GM03348 (cell line): ENCODE measurements at regions not wholly inside any gene's neighbourhood (a gene's known extent, or its start where the extent isn't known, plus 50 kb on each side); places are given as distances from the start of the nearest gene placed in this dataset.

Source experiments
- DNase-seq: peaks from one replicate; pipeline ENCODE4 v3.0.0; 2012; ENCODE audit warnings: low spot score

DNA sequence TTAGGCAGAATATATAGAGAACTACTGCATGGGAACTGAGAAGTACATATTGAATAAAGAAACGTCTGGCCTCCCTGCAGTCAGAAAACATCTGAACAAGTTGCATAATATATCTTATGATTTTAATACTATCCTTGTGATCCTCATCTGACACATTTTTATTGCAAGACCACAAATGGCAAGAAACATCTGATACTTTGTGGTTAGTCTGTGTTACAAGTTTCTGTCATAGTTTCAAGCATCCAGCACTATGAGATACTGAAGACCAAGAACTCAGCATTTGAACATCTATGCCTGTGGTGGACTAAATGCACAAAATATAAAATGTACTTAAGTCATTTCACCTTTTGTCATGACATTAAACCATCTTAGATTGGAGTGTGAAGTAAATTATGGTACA is 1175.8 kb upstream of the MIR17HG start:
- peak; percentile 4 for DNase-seq

GRCh38 chr13:90177512-90177911 is 1170.0 kb upstream of the MIR17HG start:
- no peak for DNase-seq

- DNase-seq: no peak
These were observed 1163.1 kb upstream of the MIR17HG start for GRCh38 chr13:90184355-90184754.

- DNase-seq: no peak
These were observed 1161.8 kb upstream of the MIR17HG start for GRCh38 chr13:90185734-90186133.

GRCh38 chr13:90187478-90188350 is 1159.8 kb upstream of the MIR17HG start:
- DNase-seq: no peak

DNA sequence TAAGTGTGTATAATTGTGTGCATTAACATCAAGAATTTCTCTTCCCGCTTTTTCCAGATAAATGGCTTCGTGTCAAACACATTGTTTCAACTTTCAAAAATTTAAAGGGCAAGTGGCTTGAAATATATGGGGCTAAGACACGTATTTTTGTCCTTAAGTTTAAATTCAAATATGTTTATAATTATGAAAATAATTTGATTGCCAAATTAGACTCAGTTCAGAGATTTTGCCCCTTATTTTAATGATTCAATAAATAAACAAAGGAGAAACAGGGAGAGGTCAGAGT is 1159.2 kb upstream of the MIR17HG start:
- no peak for DNase-seq

DNA sequence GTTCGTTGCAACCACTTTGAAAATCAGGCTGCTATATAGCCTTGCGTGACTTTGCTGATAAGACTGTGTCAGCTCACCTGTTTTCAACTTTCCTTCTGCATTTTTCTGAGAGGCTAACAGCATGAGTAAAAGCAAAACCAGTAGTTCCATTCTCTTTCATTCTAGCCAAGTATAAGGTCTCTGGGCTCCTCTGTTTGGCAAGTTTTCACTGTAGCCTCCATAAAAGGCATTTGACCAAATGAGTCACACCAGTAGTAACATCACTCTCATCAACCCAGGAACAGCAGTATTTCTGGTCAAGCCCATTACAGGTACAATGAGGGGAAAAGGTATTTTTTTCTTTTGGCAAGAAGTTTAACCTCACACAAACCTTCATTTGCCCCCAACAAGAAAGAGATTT is 1149.8 kb upstream of the MIR17HG start:
- peak; percentile 13 for DNase-seq

GRCh38 chr13:90201202-90201601 is 1146.3 kb upstream of the MIR17HG start:
- peak; percentile 16 for DNase-seq

- peak; percentile 15 for DNase-seq
These were observed 1145.6 kb upstream of the MIR17HG start for GRCh38 chr13:90201676-90202460.

DNA sequence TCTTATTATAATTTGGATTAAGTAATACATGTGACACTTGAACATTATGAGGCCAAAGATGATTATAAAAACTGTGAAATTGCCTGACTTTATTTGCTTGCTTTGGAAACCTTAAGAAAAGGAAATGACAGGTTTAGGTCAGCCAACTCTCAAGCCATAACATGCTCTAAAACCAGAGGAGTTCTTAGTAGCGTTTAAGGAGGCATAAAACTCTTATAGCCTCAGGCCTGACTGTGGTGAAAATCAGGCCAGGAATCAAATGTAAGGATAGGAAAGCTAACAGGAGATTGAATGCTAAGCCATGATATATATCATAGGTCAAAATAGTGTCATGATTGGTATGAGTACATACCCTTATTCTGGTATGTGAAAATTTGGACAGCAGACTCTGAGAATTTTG is 1142.4 kb upstream of the MIR17HG start:
- DNase-seq: no peak

- no peak for DNase-seq
These were observed 1141.6 kb upstream of the MIR17HG start for GRCh38 chr13:90205911-90206310.

DNA sequence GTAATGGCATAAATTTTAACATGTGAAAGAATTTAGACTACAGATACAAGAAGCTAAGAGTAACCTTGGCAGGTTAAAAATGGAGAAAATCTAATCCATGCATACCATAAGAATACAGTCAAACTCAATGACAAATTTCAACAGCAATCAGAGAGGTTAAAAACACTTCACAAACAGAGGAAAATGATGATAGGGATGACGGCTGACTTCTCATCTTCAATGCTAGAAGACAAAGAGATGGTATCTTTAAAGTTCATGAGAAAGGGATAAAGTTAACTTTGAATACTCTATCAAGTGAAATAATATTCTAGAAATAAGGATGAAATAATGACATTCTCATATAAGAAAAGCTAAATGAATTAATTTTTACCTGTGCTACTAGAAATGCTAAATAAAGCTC is 1130.2 kb upstream of the MIR17HG start:
- DNase-seq: no peak

DNA sequence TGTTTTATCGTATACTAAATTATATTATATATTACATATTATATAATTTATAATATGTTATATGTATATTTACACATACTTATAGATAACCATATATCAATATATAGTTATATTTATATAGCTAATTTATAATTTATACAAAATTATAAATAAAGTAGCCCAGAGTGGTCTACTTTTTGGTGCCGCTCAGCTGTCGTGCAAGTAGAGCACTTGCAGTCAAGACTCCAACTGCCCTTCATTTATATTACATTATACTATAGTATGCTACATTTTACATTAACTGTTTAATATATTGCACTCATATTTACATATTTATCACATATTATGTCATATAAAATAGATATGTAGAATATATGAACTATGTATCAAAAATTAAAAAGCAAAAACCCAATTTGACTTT is 1124.7 kb upstream of the MIR17HG start:
- DNase-seq: no peak

DNA sequence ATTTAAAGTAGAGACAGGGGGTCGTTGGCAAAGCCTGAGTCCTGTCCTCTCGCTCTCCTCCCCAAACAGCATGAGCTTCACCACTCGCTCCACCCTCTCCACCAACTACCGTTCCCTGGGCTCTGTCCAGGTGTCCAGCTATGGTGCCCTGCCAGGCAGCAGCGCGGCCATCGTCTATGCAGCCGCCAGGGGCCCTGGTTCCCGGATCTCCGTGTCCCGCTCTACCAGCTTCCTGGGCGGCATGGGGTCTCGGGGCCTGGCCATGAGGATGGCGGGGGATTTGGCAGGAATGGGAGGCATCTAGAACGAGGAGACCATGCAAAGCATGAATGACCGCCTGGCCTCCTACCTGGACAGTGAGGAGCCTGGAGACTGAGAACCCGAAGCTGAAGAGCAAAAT is 1117.2 kb upstream of the MIR17HG start:
- DNase-seq: no peak

GRCh38 chr13:90232291-90232690 is 1115.2 kb upstream of the MIR17HG start:
- no peak for DNase-seq

GRCh38 chr13:90233933-90234672 is 1113.4 kb upstream of the MIR17HG start:
- peak; percentile 9 for DNase-seq

GRCh38 chr13:90237852-90238251 is 1109.6 kb upstream of the MIR17HG start:
- no peak for DNase-seq

GRCh38 chr13:90238413-90238812 is 1109.1 kb upstream of the MIR17HG start:
- no peak for DNase-seq

- no peak for DNase-seq
These were observed 1108.4 kb upstream of the MIR17HG start for GRCh38 chr13:90239130-90239529.

DNA sequence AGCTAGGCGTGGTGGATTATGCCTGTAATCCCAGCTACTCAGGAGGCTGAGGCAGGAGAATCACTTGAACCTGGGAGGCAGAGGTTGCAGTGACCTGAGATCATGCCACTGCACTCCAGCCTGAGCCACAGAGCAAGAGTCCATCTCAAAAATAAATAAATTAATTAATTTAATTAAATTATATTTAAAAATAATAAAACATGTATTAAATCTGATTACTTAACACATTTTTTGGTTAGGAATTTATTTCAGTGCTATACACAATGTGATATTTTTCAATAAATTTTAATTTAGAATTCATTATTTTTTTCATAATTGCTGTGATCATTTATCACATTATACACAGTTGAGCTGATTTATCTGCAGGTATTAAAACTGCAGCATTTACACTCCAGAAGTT is 1101.5 kb upstream of the MIR17HG start:
- no peak for DNase-seq

GRCh38 chr13:90246687-90247345 is 1100.7 kb upstream of the MIR17HG start:
- no peak for DNase-seq

GRCh38 chr13:90253806-90254205 is 1093.7 kb upstream of the MIR17HG start:
- no peak for DNase-seq
